H9 (cell line): ENCODE measurements at regions not wholly inside any gene's neighbourhood (a gene's known extent, or its start where the extent isn't known, plus 50 kb on each side); places are given as distances from the start of the nearest gene placed in this dataset.

ENCODE experiments used
- DNase-seq: peaks from one replicate; pipeline ENCODE4 v3.0.0-alpha.2; 2017
- H2AFZ ChIP-seq: one replicate; pipeline ENCODE4 v1.6.1; 2013; ENCODE audit warnings: mild to moderate bottlenecking, low read length, control low read depth, moderate library complexity
- H2AK5ac ChIP-seq: 2 replicates; pipeline ENCODE4 v1.6.1; 2013; ENCODE audit warnings: low read length, control low read depth, mixed read lengths; ENCODE audit not compliant: insufficient read length
- H2BK120ac ChIP-seq: one replicate; pipeline ENCODE4 v1.6.1; 2013; ENCODE audit warnings: low read depth, mild to moderate bottlenecking, low read length, control low read depth, inconsistent platforms; ENCODE audit not compliant: poor library complexity, severe bottlenecking
- H2BK12ac ChIP-seq: 2 replicates; pipeline ENCODE4 v1.6.1; 2013; ENCODE audit warnings: low read length, control low read depth, mixed read lengths, low read depth; ENCODE audit not compliant: insufficient read length
- H2BK15ac ChIP-seq: 2 replicates; pipeline ENCODE4 v1.6.1; 2013; ENCODE audit warnings: low read depth, low read length, control low read depth
- H2BK20ac ChIP-seq: one replicate; pipeline ENCODE4 v1.6.1; 2013; ENCODE audit warnings: low read depth, mild to moderate bottlenecking, low read length, control low read depth, inconsistent platforms; ENCODE audit not compliant: poor library complexity, severe bottlenecking
- H2BK5ac ChIP-seq: 2 replicates; pipeline ENCODE4 v1.6.1; 2013; ENCODE audit warnings: low read length, control low read depth, mixed read lengths; ENCODE audit not compliant: insufficient read length
- H3K14ac ChIP-seq: 2 replicates; pipeline ENCODE4 v1.6.1; 2013; ENCODE audit warnings: low read length, control low read depth; ENCODE audit not compliant: insufficient read depth
- H3K18ac ChIP-seq: 2 replicates; pipeline ENCODE4 v1.6.1; 2013; ENCODE audit warnings: low read depth, mild to moderate bottlenecking, mixed read lengths, low read length, control low read depth; ENCODE audit not compliant: insufficient read length
- H3K23ac ChIP-seq: 2 replicates; pipeline ENCODE4 v1.6.1; 2013; ENCODE audit warnings: low read length, control low read depth, mixed read lengths, low read depth; ENCODE audit not compliant: insufficient read length
- H3K23me2 ChIP-seq: 2 replicates; pipeline ENCODE4 v1.6.1; 2013; ENCODE audit warnings: low read depth, mild to moderate bottlenecking, mixed read lengths, low read length, control low read depth; ENCODE audit not compliant: insufficient read length, poor library complexity, severe bottlenecking
- H3K27ac ChIP-seq: 2 replicates; pipeline ENCODE4 v1.5.1; 2013; ENCODE audit warnings: low read length, control low read depth, mixed read lengths, low read depth; ENCODE audit not compliant: insufficient read length
- H3K27me3 ChIP-seq: 2 replicates; pipeline ENCODE4 v1.6.1; 2013; ENCODE audit warnings: low read length, control low read depth, inconsistent platforms; ENCODE audit not compliant: insufficient read depth
- H3K4ac ChIP-seq: 2 replicates; pipeline ENCODE4 v1.6.1; 2013; ENCODE audit warnings: low read depth, mild to moderate bottlenecking, control low read depth, inconsistent platforms, low read length, moderate library complexity
- H3K4me1 ChIP-seq: 2 replicates; pipeline ENCODE4 v1.6.1; 2013; ENCODE audit warnings: low read length, control low read depth, inconsistent platforms; ENCODE audit not compliant: insufficient read depth
- H3K4me2 ChIP-seq: 2 replicates; pipeline ENCODE4 v1.6.1; 2013; ENCODE audit warnings: low read length, control low read depth, mixed read lengths; ENCODE audit not compliant: insufficient read length, insufficient read depth
- H3K56ac ChIP-seq: 2 replicates; pipeline ENCODE4 v1.6.1; 2013; ENCODE audit warnings: low read depth, mild to moderate bottlenecking, mixed read lengths, low read length, control low read depth; ENCODE audit not compliant: insufficient read length
- H3K79me1 ChIP-seq: 2 replicates; pipeline ENCODE4 v1.6.1; 2013; ENCODE audit warnings: low read depth, mild to moderate bottlenecking, moderate library complexity, low read length, control low read depth, inconsistent platforms; ENCODE audit not compliant: insufficient read depth, poor library complexity, severe bottlenecking
- H3K79me2 ChIP-seq: 2 replicates; pipeline ENCODE4 v1.6.1; 2013; ENCODE audit warnings: low read length, control low read depth, inconsistent platforms; ENCODE audit not compliant: insufficient read depth
- H3K9ac ChIP-seq: 2 replicates; pipeline ENCODE4 v1.6.1; 2013; ENCODE audit warnings: low read length, control low read depth, mixed read lengths; ENCODE audit not compliant: insufficient read length; ENCODE audit errors: extremely low read depth
- H3K9me3 ChIP-seq: one replicate; pipeline ENCODE4 v1.6.1; 2013; ENCODE audit warnings: low read depth, low read length, inconsistent platforms; ENCODE audit not compliant: control insufficient read depth
- H3T11ph ChIP-seq: one replicate; pipeline ENCODE4 v1.6.1; 2013; ENCODE audit warnings: mild to moderate bottlenecking, low read length, control low read depth, inconsistent platforms
- H4K20me1 ChIP-seq: one replicate; pipeline ENCODE4 v1.6.1; 2013; ENCODE audit not compliant: control insufficient read depth, insufficient read length, insufficient read depth
- H4K5ac ChIP-seq: 2 replicates; pipeline ENCODE4 v1.6.1; 2013; ENCODE audit warnings: low read depth, mild to moderate bottlenecking, mixed read lengths, low read length, control low read depth; ENCODE audit not compliant: insufficient read length
- H4K8ac ChIP-seq: replicated peaks from 2 replicates; pipeline ENCODE4 v1.6.1; 2013; ENCODE audit warnings: low read length, control low read depth, mixed read lengths, low read depth; ENCODE audit not compliant: insufficient read length
- H4K91ac ChIP-seq: 2 replicates; pipeline ENCODE4 v1.6.1; 2013; ENCODE audit warnings: low read depth, mild to moderate bottlenecking, moderate library complexity, mixed read lengths, low read length, control low read depth; ENCODE audit not compliant: insufficient read length
- H3K27ac Mint-ChIP-seq, 3 experiments: 2 replicates in 2 of 3; 3 replicates in 1 of 3; pipeline ENCODE4 v1.8.0; 2020 to 2021; ENCODE audit warnings: mixed read lengths in 3 of 3, mild to moderate bottlenecking in 1 of 3, moderate library complexity in 1 of 3
- H3K27me3 Mint-ChIP-seq: 2 replicates; pipeline ENCODE4 v1.8.0; 2021; ENCODE audit warnings: low read depth, mild to moderate bottlenecking, moderate library complexity, mixed read lengths
- H3K36me3 Mint-ChIP-seq, 3 experiments: 2 replicates in 2 of 3; 3 replicates in 1 of 3; pipeline ENCODE4 v1.8.0; 2020 to 2021; ENCODE audit warnings: low read depth in 3 of 3, mixed read lengths in 3 of 3; ENCODE audit not compliant: insufficient read depth in 1 of 3
- H3K4me1 Mint-ChIP-seq, 2 experiments: 2 replicates each; pipeline ENCODE4 v1.8.0; 2020; ENCODE audit warnings: mixed read lengths in 2 of 2
- H3K4me3 Mint-ChIP-seq, 2 experiments: 2 replicates in 1 of 2; 3 replicates in 1 of 2; pipeline ENCODE4 v1.8.0; 2020 to 2021; ENCODE audit warnings: mild to moderate bottlenecking in 2 of 2, mixed read lengths in 2 of 2, moderate library complexity in 1 of 2
- H3K9me3 Mint-ChIP-seq, 2 experiments: 2 replicates in 1 of 2; 3 replicates in 1 of 2; pipeline ENCODE4 v1.8.0; 2020; ENCODE audit warnings: mild to moderate bottlenecking in 2 of 2, mixed read lengths in 2 of 2, moderate library complexity in 1 of 2
- CTCF ChIP-seq: fragments of 200-600 bp; sonication (generic); conservative IDR thresholded peaks from 3 replicates; pipeline ENCODE4 v1.8.0; 2021; ENCODE audit warnings: antibody characterized with exemption, mild to moderate bottlenecking
- WGBS: extraction: QIAGEN DNeasy Blood & Tissue Kit; methylation state at CpG from one replicate; pipeline ENCODE4 v1.1.7; 2013; ENCODE audit warnings: missing lambda C conversion rate, low lambda C conversion rate, mixed read lengths; ENCODE audit not compliant: insufficient read length; ENCODE audit errors: extremely low coverage; 5-methylcytosine and 5-hydroxymethylcytosine counted together

DNA sequence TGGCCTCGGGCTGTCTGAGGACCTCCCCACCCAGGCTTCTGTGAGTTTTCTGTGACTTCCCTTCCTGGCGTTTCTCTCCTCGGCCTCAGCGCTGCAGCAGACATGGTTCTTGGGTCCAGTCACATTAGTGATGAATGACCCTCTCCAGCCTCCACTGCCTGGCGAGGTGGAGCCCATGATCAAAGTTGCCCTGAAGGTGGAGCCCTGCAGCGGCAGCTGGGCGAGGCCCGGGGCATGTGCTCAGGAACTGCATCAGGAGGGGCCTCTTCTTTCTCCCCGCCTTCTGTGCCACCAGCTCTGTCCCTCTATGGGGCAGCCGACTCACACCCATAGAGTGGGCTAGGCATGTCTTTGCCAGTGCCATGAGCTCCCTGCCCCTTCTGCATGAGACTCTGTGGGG, 1079.7 kb downstream of the TBC1D22A start:
- Histone ChIP-seq H3K79me1 (no peaks in the 10 kb centered on the region), H3K56ac (no peak overlapping the region), H3K14ac (no peak overlapping the region), H3K79me2 (no peaks in the 10 kb centered on the region), H4K5ac (no peak overlapping the region), H3K27me3 (no peaks in the 10 kb centered on the region; the same call in none of the 2 replicates), H3K9ac (no peak overlapping the region), H3K4me2 (no peak overlapping the region), H2BK5ac (no peak overlapping the region), H3K4me1 (no peaks in the 10 kb centered on the region), H2BK120ac (no peak overlapping the region), H4K20me1 (no peaks in the 10 kb centered on the region), H4K8ac (no peak overlapping the region), H2BK20ac (no peak overlapping the region), H3K9me3 (no peaks in the 10 kb centered on the region), H3K4ac (no peak overlapping the region), H2AFZ (no peak overlapping the region), H3T11ph (no peak overlapping the region), H3K23me2 (no peaks in the 10 kb centered on the region), H3K27ac (no peak overlapping the region), H4K91ac (no peak overlapping the region), H2BK15ac (no peak overlapping the region), H2BK12ac (no peak overlapping the region), H2AK5ac (no peak overlapping the region), H3K23ac (no peak overlapping the region), H3K18ac (no peak overlapping the region)
- Mint-ChIP-seq H3K36me3 (peaks cover 0 to 3% (median 0%) of the 10 kb centered on the region in 3 experiments; a peak in 2 of 7 replicates), H3K27me3 (peaks cover 6% of the 10 kb centered on the region), H3K4me3 (no peak overlapping the region), H3K9me3 (peaks cover 0 to 13% of the 10 kb centered on the region in 2 experiments; a peak in 3 of 5 replicates), H3K27ac (no peak overlapping the region), H3K4me1 (no peaks in the 10 kb centered on the region)
- TF ChIP-seq CTCF: peak; percentile 38; the same call in 2 of the 3 replicates
- WGBS: no CpG with 5 or more reads among the region's 10 CpGs
- DNase-seq: peak; percentile 46
